ENCODE measurements at regions not wholly inside any gene's neighbourhood (a gene's known extent, or its start where the extent isn't known, plus 50 kb on each side); places are given as distances from the start of the nearest gene placed in this dataset.

DNA sequence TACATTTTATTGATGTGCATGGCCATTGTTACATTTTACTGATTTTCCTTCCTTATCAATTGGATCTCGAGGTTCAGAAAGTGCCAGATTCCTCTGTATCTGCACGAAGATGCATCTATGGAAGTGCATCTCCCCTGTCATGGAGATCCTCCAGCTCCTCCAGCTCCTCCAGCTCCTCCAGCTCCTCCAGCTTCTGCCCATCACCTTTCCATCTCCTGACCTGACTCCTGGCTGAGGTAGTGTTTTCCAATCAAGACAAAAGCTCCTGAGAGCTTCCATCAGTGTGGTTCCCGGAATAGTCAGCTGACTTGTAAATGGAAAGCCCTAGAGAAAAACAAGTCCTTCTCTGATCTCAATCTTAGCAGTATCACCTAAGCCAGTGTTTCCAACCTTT is 90.8 kb upstream of the KLF6 start:
- TF ChIP-seq, protein P1, sequence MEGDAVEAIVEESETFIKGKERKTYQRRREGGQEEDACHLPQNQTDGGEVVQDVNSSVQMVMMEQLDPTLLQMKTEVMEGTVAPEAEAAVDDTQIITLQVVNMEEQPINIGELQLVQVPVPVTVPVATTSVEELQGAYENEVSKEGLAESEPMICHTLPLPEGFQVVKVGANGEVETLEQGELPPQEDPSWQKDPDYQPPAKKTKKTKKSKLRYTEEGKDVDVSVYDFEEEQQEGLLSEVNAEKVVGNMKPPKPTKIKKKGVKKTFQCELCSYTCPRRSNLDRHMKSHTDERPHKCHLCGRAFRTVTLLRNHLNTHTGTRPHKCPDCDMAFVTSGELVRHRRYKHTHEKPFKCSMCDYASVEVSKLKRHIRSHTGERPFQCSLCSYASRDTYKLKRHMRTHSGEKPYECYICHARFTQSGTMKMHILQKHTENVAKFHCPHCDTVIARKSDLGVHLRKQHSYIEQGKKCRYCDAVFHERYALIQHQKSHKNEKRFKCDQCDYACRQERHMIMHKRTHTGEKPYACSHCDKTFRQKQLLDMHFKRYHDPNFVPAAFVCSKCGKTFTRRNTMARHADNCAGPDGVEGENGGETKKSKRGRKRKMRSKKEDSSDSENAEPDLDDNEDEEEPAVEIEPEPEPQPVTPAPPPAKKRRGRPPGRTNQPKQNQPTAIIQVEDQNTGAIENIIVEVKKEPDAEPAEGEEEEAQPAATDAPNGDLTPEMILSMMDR (IDR thresholded peaks at IDR 0.05; ENCODE audit: low read depth, low read length) = no peak
- TF ChIP-seq POLR2A (IDR thresholded peaks at IDR 0.05; ENCODE audit: extremely low read depth, insufficient read length) = no peak

Data from NB4 (cell line).